Endothelial cell of umbilical vein (primary cell): ENCODE measurements at regions not wholly inside any gene's neighbourhood (a gene's known extent, or its start where the extent isn't known, plus 50 kb on each side); places are given as distances from the start of the nearest gene placed in this dataset.
A peak's percentile ranks its signal among the peaks of the same experiment; 100 is the strongest.
"Not testable (repeated sequence)": the region's sequence is repeated elsewhere in the genome, so short reads cannot be mapped to it uniquely, and the experiment has no call there.

Source experiments
- BruUV-seq: library from RNA; stranded (reverse); fragments of 400-500 nt; replicated peaks from 2 replicates; lab custom pipeline; 2021; lab: Mats Ljungman, UMichigan
- CTCF ChIA-PET: fragments of 300-600, 350-600 bp; sonication (Branson Sonifier 250); formaldehyde crosslinking; loops from one replicate; lab custom pipeline; 2021; ENCODE audit warnings: antibody characterized with exemption, inconsistent platforms; lab: Charles Lee
- POLR2A ChIA-PET: fragments of 300-600, 350-600 bp; sonication (Branson Sonifier 250); formaldehyde crosslinking; loops from one replicate; lab custom pipeline; 2021; ENCODE audit warnings: antibody characterized with exemption, inconsistent platforms; lab: Charles Lee
- DNase-seq: peaks from one replicate; pipeline ENCODE4 v3.0.0-alpha.2; 2011; ENCODE audit warnings: low read depth, low spot score
- FAIRE-seq: peaks from 2 replicates; lab custom pipeline; 2011; peaks lifted over from hg19 to GRCh38; lab: Jason Lieb, UNC
- H2AFZ ChIP-seq: 2 replicates; pipeline ENCODE4 v1.6.0; 2012; ENCODE audit warnings: low read depth, low read length, control low read depth, inconsistent platforms
- H3K27ac ChIP-seq: 2 replicates; pipeline ENCODE4 v1.5.1; 2011; ENCODE audit warnings: low read depth, mild to moderate bottlenecking, control low read depth, low read length, moderate library complexity; ENCODE audit not compliant: insufficient read depth
- H3K27me3 ChIP-seq, 2 experiments: 2 replicates each; pipeline versions ENCODE4 v1.6.0 to v1.6.1; 2011; ENCODE audit warnings: low read length in 2 of 2, mixed read lengths in 1 of 2; ENCODE audit not compliant: control insufficient read depth in 2 of 2, insufficient read depth in 2 of 2
- H3K36me3 ChIP-seq, 2 experiments: 2 replicates in 1 of 2; 3 replicates in 1 of 2; pipeline ENCODE4 v1.5.1; 2011; ENCODE audit warnings: low read length in 2 of 2, mild to moderate bottlenecking in 1 of 2, moderate library complexity in 1 of 2; ENCODE audit not compliant: control insufficient read depth in 2 of 2, insufficient read depth in 2 of 2; ENCODE audit errors: extremely low read depth in 1 of 2
- H3K4me1 ChIP-seq: 3 replicates; pipeline ENCODE4 v1.5.1; 2011; ENCODE audit warnings: mild to moderate bottlenecking, low read length; ENCODE audit not compliant: control insufficient read depth, insufficient read depth; ENCODE audit errors: extremely low read depth
- H3K4me2 ChIP-seq: 2 replicates; pipeline ENCODE4 v1.6.1; 2011; ENCODE audit warnings: low read length, control low read depth, mixed read lengths; ENCODE audit not compliant: insufficient read depth
- H3K4me3 ChIP-seq, 3 experiments: fragments of 200-600 bp in 1 of 3; sonication (generic), shearing (Covaris generic) in 1 of 3; replicated peaks in 1 of 3; 2 replicates each; pipeline ENCODE4 v1.5.1; 2011 to 2016; ENCODE audit warnings: control low read depth in 3 of 3, low read length in 3 of 3, mild to moderate bottlenecking in 2 of 3, inconsistent platforms in 1 of 3, low read depth in 1 of 3, moderate library complexity in 1 of 3; ENCODE audit not compliant: insufficient read depth in 1 of 3
- H3K79me2 ChIP-seq: 2 replicates; pipeline ENCODE4 v1.6.0; 2012; ENCODE audit warnings: low read length, inconsistent platforms; ENCODE audit not compliant: control insufficient read depth, insufficient read depth
- H3K9ac ChIP-seq: replicated peaks from 2 replicates; pipeline ENCODE3; 2011; ENCODE audit warnings: low read length, control low read depth; ENCODE audit not compliant: insufficient read depth; ENCODE audit errors: extremely low read depth
- H3K9me1 ChIP-seq: replicated peaks from 3 replicates; pipeline ENCODE4 v1.6.0; 2011; ENCODE audit warnings: mild to moderate bottlenecking, low read length; ENCODE audit not compliant: control insufficient read depth, insufficient read depth; ENCODE audit errors: extremely low read depth
- H3K9me3 ChIP-seq: replicated peaks from 2 replicates; pipeline ENCODE4 v1.5.1; 2012; ENCODE audit warnings: low read length, inconsistent platforms; ENCODE audit not compliant: control insufficient read depth, insufficient read depth
- H4K20me1 ChIP-seq: replicated peaks from 2 replicates; pipeline ENCODE3; 2011; ENCODE audit warnings: mild to moderate bottlenecking, low read length; ENCODE audit not compliant: control insufficient read depth, insufficient read depth; ENCODE audit errors: extremely low read depth
- dilution Hi-C: fragments of 300-500 bp; cut with MboI; formaldehyde crosslinking; loops from one replicate; pipeline ENCODE4 v1.15.0; 2019; ENCODE audit warnings: low sequenced_read_pairs; ENCODE audit not compliant: extremely low pct_ligation_motif_present
- intact Hi-C: fragments of 100-400 bp; cut with micrococcal nuclease; formaldehyde crosslinking; loops from one replicate; pipeline ENCODE4 v1.10.0; 2022

- H3K9me3 ChIP-seq, POLR2A ChIA-PET, H2AFZ ChIP-seq, intact Hi-C loops, H3K36me3 ChIP-seq, dilution Hi-C loops, H3K79me2 ChIP-seq, H3K4me2 ChIP-seq, H3K4me1 ChIP-seq, H3K9me1 ChIP-seq, DNase-seq, H3K4me3 ChIP-seq, CTCF ChIA-PET, H3K9ac ChIP-seq, BruUV-seq, FAIRE-seq, H3K27me3 ChIP-seq, H4K20me1 ChIP-seq, H3K27ac ChIP-seq: not testable (repeated sequence)
These were observed 3960.2 kb upstream of the TPTE start for GRCh38 chr21:6561168-6561567.

GRCh38 chr21:6561578-6561977 is 3959.8 kb upstream of the TPTE start:
- H3K9me3 ChIP-seq, H3K4me2 ChIP-seq, H3K27ac ChIP-seq, H3K36me3 ChIP-seq, H3K4me3 ChIP-seq, H4K20me1 ChIP-seq, intact Hi-C loops, H3K4me1 ChIP-seq, H3K9ac ChIP-seq, H3K27me3 ChIP-seq, BruUV-seq, dilution Hi-C loops, DNase-seq, FAIRE-seq, H3K79me2 ChIP-seq, CTCF ChIA-PET, POLR2A ChIA-PET, H3K9me1 ChIP-seq, H2AFZ ChIP-seq: not testable (repeated sequence)

GRCh38 chr21:6564543-6565166 is 3956.7 kb upstream of the TPTE start:
- H3K9ac ChIP-seq, dilution Hi-C loops, POLR2A ChIA-PET: not testable (repeated sequence)

GRCh38 chr21:6565190-6566094 is 3955.9 kb upstream of the TPTE start:
- H3K27me3 ChIP-seq, dilution Hi-C loops, H3K27ac ChIP-seq, intact Hi-C loops, FAIRE-seq, CTCF ChIA-PET, H2AFZ ChIP-seq, H3K9me1 ChIP-seq, H3K36me3 ChIP-seq, H3K4me3 ChIP-seq, H3K4me1 ChIP-seq, POLR2A ChIA-PET, H3K9me3 ChIP-seq, H3K9ac ChIP-seq, BruUV-seq, H3K4me2 ChIP-seq, H3K79me2 ChIP-seq, H4K20me1 ChIP-seq: not testable (repeated sequence)
- DNase-seq: peak; percentile 0

More at GRCh38 chr21:6564543-6565166, 3956.7 kb upstream of the TPTE start:
- H3K9me1 ChIP-seq, H3K27ac ChIP-seq, H3K4me1 ChIP-seq, DNase-seq, H3K27me3 ChIP-seq, H3K9me3 ChIP-seq, CTCF ChIA-PET, H3K36me3 ChIP-seq, H3K4me3 ChIP-seq, H3K79me2 ChIP-seq, FAIRE-seq, H3K4me2 ChIP-seq, BruUV-seq, intact Hi-C loops, H4K20me1 ChIP-seq, H2AFZ ChIP-seq: not testable (repeated sequence)
